ENCODE measurements at regions not wholly inside any gene's neighbourhood (a gene's known extent, or its start where the extent isn't known, plus 50 kb on each side); places are given as distances from the start of the nearest gene placed in this dataset.

DNA sequence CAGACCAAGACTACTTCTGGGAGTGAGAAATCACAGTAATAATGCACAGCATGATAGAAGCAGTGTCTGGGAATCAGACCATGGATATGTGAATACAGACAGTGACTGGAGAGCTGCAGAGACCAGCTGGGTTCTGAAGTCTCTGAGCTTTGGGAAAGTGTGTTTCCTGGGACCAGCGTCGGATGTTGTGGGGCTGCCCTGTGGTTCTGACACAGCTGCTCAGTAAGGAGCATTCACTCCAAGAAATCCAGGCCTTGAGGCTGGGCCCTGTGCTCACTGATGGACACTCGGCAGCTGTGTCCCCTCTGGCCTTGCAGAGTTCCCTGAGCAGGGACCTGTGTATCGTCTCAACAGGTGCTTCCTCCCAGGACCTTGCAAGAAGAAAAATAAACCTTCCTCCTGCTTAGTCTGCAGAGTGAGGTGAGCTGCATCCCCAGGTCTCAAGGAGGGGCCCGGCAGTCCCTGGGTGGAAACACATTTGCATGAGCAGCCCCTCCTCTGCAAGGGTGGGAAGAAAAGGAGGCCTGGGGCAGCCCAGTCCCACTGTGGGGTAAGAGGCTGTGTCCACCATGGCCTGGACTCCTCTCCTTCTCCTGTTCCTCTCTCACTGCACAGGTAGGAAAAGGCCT lies 107.9 kb downstream of the VPREB1 start:
- H3K4me3 ChIP-seq = no peak overlapping the region
- BruUV-seq (replicated peaks) = no TSS peak
- FAIRE-seq (no peak), DNase-seq (ENCODE audit: extremely low read depth in 1 of 4, low spot score in 3 of 4) (no peak), ATAC-seq (no peak)
- ChIA-PET POLR2A (interaction anchor here (0.6 to 1.4 kb wide), 3 partner anchors 10 to 155 kb away, joined by 3 to 5 read pairs (median 5); no protein-coding TSS in a partner anchor), CTCF (ENCODE audit: low intra/inter-chr PET ratio) (no interaction called here)
- intact Hi-C loops (cut with micrococcal nuclease) = loop anchor here (10.0 kb wide), 1 partner anchor 332 kb away; no protein-coding TSS in a partner anchor
- under 1% methylated on average over 5 of the region's 5 CpGs for WGBS (ENCODE audit: insufficient coverage, low coverage, missing lambda C conversion rate)
- TF ChIP-seq PHF8 (IDR thresholded peaks at IDR 0.05; ENCODE audit: borderline replicate concordance, low read length) = 0 out of 2 replicates have a peak, but pooled peaks have one; percentile 14
- TF ChIP-seq PRMT5 (CRISPR knock-in tag; IDR thresholded peaks at IDR 0.05) = 0 out of 2 replicates have a peak, but pooled peaks have one; percentile 25
- no peak for TF ChIP-seq ZNF561 (CRISPR knock-in tag; conservative IDR thresholded peaks at IDR 0.05)
- peaks cover 29 to 37% of the 10 kb centered on the region in 2 experiments for H3K27me3 ChIP-seq (ENCODE audit: control insufficient read depth in 2 of 2, insufficient read depth in 2 of 2, low read length in 2 of 2)
- H3K9ac ChIP-seq (ENCODE audit: insufficient read depth in 1 of 2, low read depth in 2 of 2, low read length in 2 of 2) = no peak overlapping the region
- H3K4me1 ChIP-seq (replicated peaks in 1 of 2; ENCODE audit: control insufficient read depth in 2 of 2, insufficient read depth in 2 of 2, low read length in 2 of 2) = peaks cover 0 to 4% of the 10 kb centered on the region in 2 experiments; a peak in 1 of 5 replicates
- no peaks in the 10 kb centered on the region for H3K36me3 ChIP-seq (ENCODE audit: control insufficient read depth, insufficient read depth, low read length)
- in situ Hi-C loops (cut with MboI) = no loop called here
- H3K4me2 ChIP-seq (ENCODE audit: insufficient read depth, low read length) = no peak overlapping the region
- H3K9me3 ChIP-seq (replicated peaks; ENCODE audit: control insufficient read depth, insufficient read depth, low read depth, low read length) = no peaks in the 10 kb centered on the region
- H2AFZ ChIP-seq (ENCODE audit: low read depth, low read length) = no peak overlapping the region
- H4K20me1 ChIP-seq (replicated peaks; ENCODE audit: control insufficient read depth, insufficient read depth, low read length) = peaks cover 36% of the 10 kb centered on the region
- no peak overlapping the region for H3K27ac ChIP-seq (ENCODE audit: extremely low read depth, low read depth, low read length)
- H3K79me2 ChIP-seq (ENCODE audit: control insufficient read depth, insufficient read depth, low read length) = no peaks in the 10 kb centered on the region
- H3K9me1 ChIP-seq (ENCODE audit: control insufficient read depth, insufficient read depth, low read length) = peaks cover 4% of the 10 kb centered on the region
